ENCODE measurements at regions not wholly inside any gene's neighbourhood (a gene's known extent, or its start where the extent isn't known, plus 50 kb on each side); places are given as distances from the start of the nearest gene placed in this dataset.

DNA sequence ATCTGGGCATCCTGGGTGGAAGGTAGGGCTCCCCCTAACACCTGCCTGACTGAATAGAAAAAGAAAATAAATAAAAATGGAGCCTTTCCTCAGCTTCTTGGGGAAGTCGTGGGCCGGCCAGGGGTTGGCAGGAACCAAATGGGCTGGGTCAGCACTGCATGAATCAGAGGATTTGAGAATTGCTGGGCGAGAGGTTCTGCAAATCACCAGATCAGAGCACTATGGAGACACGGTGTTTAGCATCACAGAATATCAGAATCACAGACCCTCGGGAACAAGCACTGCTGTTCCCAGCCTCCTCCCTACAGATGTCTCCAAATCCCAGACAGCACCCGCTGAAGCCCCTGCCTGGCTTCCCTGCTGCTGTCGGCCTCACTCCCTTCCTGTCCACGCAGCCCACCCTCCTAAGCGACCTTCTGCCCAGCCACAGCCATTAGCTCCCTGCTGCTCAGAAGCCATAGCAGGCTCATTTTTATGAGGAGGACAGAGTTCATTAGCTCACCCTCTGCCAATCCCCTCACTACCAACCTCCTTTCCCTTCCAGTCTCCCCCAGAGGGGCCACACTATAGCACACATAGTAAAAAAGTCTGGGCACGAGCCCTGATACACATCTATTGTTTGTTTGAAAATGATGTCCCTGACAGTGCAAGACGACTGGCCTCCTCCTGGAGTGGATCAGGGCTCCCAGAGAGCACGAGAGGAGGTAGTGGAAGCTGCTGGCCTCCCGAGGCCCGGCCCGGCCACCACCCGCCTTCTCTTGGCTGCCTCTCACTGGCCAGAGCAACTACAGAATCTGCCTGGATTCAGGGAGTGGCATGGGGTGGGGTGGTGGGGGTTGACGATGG, 64.6 kb upstream of the TAF1B start:
- Histone ChIP-seq H3K36me3 (ENCODE audit: control insufficient read depth, insufficient read depth, low read length) (no peaks in the 10 kb centered on the region), H3K4me1 (ENCODE audit: control insufficient read depth, insufficient read depth, low read length) (no peaks in the 10 kb centered on the region), H3K27ac (ENCODE audit: insufficient read depth, low read depth, low read length, poor library complexity, severe bottlenecking) (no peak overlapping the region), H3K9me3 (ENCODE audit: control insufficient read depth, low read length) (no peaks in the 10 kb centered on the region), H3K4me3 (ENCODE audit: insufficient read depth, low read depth, low read length) (no peak overlapping the region), H3K27me3 (ENCODE audit: control insufficient read depth, insufficient read depth, low read length, poor library complexity, severe bottlenecking) (no peaks in the 10 kb centered on the region)
- WGBS, 2 experiments, result 83% methylated on average over 17 of the region's 17 CpGs

DNA sequence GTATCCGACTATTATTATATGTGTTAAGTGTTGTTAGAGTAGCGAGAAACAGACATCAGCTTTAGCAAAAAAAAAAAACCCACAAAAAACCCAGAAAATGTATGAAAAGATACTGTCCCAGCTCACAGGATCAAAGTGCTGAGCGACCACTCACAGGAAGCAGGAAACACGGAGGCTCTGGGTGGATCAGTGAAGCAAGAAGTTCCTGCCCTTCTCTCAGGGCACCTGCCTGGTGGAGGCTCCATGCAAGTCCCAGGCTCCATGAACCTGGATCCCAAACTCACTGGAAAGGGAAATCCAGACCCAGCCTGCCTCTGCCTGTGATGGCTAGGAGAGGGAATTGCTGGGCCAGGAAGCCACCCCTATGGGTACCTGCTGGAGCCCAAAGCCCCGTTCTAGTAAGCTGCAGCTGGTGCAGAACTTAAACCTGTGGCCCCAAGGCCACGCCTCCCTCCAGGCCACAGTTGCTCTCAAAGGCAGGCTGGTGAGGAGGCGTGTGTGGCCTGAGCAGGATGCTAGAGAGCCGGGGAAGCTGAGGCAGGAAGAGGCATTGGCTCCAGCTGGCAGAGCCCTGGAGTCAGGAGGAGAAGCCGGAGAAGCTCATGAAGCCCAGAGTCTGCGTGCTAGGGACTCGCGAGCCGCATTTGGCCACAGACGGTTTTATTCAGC, 63.5 kb upstream of the TAF1B start:
- Histone ChIP-seq H3K36me3 (ENCODE audit: control insufficient read depth, insufficient read depth, low read length) (no peaks in the 10 kb centered on the region), H3K27ac (ENCODE audit: insufficient read depth, low read depth, low read length, poor library complexity, severe bottlenecking) (no peak overlapping the region), H3K4me1 (ENCODE audit: control insufficient read depth, insufficient read depth, low read length) (no peaks in the 10 kb centered on the region), H3K27me3 (ENCODE audit: control insufficient read depth, insufficient read depth, low read length, poor library complexity, severe bottlenecking) (no peaks in the 10 kb centered on the region), H3K4me3 (ENCODE audit: insufficient read depth, low read depth, low read length) (no peak overlapping the region), H3K9me3 (ENCODE audit: control insufficient read depth, low read length) (no peaks in the 10 kb centered on the region)
- WGBS, 2 experiments, result 91 to 92% methylated on average over 14 of the region's 14 CpGs

DNA sequence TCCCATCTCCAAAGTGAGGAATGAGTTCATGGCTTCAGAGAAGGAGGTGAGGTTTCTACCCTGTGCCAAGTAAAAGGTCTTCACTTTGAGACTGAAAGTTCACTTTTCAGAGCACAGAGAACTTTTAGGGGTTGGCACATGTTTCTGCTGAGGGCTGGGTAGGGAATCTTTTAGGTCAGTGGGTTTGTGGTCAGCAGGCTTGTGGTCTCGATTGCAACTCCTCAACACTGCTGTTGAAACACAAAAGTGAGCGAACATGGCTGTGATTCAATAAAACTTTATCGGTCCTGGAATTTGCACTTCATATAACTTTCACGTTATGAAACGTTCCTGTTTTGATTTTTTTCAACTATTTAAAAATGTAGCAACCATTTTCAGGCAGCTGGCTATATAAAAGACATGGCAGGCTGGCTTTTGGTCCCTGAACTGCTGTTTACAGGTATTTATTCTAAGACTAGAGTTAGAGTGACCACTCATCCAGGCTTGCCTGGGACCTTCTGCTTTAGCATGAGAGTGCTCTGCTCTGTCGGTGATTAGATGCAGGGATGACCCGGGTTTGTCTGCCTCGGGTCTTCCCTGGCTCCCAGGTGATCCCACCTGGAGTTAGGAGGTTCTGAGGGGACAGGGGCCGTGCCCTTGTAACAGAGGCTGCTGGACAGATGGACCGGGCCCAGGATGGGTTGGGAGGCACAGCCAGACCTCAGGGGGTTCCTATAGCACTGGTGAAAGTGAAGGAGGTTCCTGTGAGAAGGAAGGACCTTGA, 62.7 kb upstream of the TAF1B start:
- Histone ChIP-seq H3K4me3 (ENCODE audit: insufficient read depth, low read depth, low read length) (no peak overlapping the region), H3K36me3 (ENCODE audit: control insufficient read depth, insufficient read depth, low read length) (no peaks in the 10 kb centered on the region), H3K27me3 (ENCODE audit: control insufficient read depth, insufficient read depth, low read length, poor library complexity, severe bottlenecking) (no peaks in the 10 kb centered on the region), H3K27ac (ENCODE audit: insufficient read depth, low read depth, low read length, poor library complexity, severe bottlenecking) (no peak overlapping the region), H3K9me3 (ENCODE audit: control insufficient read depth, low read length) (no peaks in the 10 kb centered on the region), H3K4me1 (ENCODE audit: control insufficient read depth, insufficient read depth, low read length) (no peaks in the 10 kb centered on the region)
- 90 to 92% methylated on average over 10 of the region's 10 CpGs for WGBS, 2 experiments

DNA sequence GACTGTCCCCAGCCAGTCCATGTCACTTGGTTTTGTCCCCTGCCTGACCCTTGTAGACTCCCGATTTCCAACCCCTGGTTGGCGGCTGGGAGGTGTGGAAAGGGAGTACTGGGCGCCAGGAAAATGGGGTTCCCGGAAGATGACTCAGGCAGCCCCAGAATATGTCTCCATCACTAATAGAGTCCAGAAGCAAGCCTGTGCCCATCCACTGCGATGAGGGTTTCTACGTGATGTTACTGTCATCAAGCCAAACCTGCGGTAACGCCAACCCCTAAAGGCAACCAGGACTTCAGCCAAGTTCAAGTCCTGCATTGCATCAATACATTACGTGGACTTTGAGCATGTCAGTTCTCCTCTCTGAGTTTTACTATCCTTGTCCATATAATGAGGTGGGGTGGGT, 62.0 kb upstream of the TAF1B start:
- Histone ChIP-seq H3K9me3 (ENCODE audit: control insufficient read depth, low read length) (no peaks in the 10 kb centered on the region), H3K27ac (ENCODE audit: insufficient read depth, low read depth, low read length, poor library complexity, severe bottlenecking) (no peak overlapping the region), H3K36me3 (ENCODE audit: control insufficient read depth, insufficient read depth, low read length) (no peaks in the 10 kb centered on the region), H3K4me1 (ENCODE audit: control insufficient read depth, insufficient read depth, low read length) (no peaks in the 10 kb centered on the region), H3K4me3 (ENCODE audit: insufficient read depth, low read depth, low read length) (no peak overlapping the region), H3K27me3 (ENCODE audit: control insufficient read depth, insufficient read depth, low read length, poor library complexity, severe bottlenecking) (no peaks in the 10 kb centered on the region)
- WGBS, 2 experiments, result 96% methylated on average over 9 of the region's 9 CpGs

DNA sequence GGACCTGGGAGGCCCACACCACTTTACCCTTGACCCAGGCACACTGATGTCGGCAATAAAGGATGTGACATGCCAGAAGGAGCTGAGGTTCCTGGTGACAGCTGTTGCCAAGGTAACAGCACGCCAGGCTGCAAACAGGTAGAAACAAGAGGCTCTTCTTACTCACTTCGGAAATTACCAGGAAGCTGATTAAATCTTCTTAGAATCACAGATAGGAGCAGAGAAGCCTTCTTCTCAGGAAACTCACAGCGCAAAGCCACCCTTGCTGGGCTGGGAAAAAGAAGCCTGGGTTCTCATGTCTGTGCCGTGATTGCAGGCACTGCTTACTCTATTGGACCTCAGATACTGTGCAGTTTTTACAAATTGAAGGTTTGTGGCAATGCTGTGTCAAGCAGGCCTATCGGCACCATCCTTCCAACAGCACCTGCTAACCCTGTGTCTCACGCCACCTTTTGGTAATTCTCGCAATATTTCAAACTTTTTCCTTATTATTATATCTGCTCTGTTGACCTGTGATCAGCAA, 61.0 kb upstream of the TAF1B start:
- Histone ChIP-seq H3K27ac (ENCODE audit: insufficient read depth, low read depth, low read length, poor library complexity, severe bottlenecking) (no peak overlapping the region), H3K36me3 (ENCODE audit: control insufficient read depth, insufficient read depth, low read length) (no peaks in the 10 kb centered on the region), H3K4me3 (ENCODE audit: insufficient read depth, low read depth, low read length) (no peak overlapping the region), H3K4me1 (ENCODE audit: control insufficient read depth, insufficient read depth, low read length) (no peaks in the 10 kb centered on the region), H3K27me3 (ENCODE audit: control insufficient read depth, insufficient read depth, low read length, poor library complexity, severe bottlenecking) (no peaks in the 10 kb centered on the region), H3K9me3 (ENCODE audit: control insufficient read depth, low read length) (no peaks in the 10 kb centered on the region)
- WGBS, 2 experiments, result 84 to 85% methylated on average over 8 of the region's 8 CpGs

DNA sequence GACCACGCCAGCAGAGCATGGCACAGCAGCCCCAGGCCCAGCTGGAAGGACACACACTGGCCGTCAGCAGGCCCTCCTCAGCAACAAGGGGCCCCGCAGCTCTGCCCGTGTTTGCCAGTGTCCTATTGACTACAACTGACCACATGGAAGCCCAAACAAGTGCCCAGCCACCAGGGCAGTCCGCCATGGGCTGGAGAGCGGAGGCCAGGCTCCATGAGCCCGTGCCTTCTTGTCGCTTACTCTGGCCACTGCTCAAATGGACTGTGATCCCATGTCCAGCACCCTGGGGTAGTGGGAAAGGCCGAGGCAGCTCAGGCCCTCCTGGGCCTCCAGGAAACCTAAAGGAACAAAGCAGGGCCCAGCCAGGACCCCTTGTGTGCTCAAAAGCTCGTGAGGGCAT, 53.9 kb upstream of the TAF1B start:
- H3K9me3 ChIP-seq (ENCODE audit: control insufficient read depth, low read length), result no peaks in the 10 kb centered on the region
- H3K27ac ChIP-seq (ENCODE audit: insufficient read depth, low read depth, low read length, poor library complexity, severe bottlenecking), result no peak overlapping the region
- H3K4me1 ChIP-seq (ENCODE audit: control insufficient read depth, insufficient read depth, low read length), result no peaks in the 10 kb centered on the region
- H3K27me3 ChIP-seq (ENCODE audit: control insufficient read depth, insufficient read depth, low read length, poor library complexity, severe bottlenecking), result no peaks in the 10 kb centered on the region
- no peak overlapping the region for H3K4me3 ChIP-seq (ENCODE audit: insufficient read depth, low read depth, low read length)
- WGBS, 2 experiments, result 92 to 93% methylated on average over 10 of the region's 10 CpGs
- no peaks in the 10 kb centered on the region for H3K36me3 ChIP-seq (ENCODE audit: control insufficient read depth, insufficient read depth, low read length)

DNA sequence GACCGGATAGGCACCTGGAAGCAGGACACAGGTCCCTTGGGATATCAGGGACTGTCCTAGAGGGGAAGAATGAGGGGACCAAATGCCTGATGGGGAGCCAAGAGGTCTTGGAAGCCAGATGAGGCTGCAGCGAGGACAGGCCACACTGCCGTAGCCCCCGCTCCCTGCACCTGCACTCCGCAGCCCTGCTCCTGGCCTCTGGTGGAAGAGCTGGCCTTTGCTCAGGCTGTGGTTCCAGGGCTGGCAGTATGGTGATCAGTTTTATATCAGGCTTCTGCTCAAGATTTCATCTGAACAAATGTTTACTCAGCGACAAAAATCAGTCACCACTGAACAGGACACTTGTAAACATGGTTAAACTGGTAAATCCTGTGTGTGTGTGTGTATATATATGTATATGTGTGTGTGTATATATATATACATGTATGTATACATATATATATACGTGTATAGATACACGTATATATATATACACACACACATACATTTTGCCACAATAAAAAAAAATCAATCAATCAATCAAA, 52.5 kb upstream of the TAF1B start:
- Histone ChIP-seq H3K27ac (ENCODE audit: insufficient read depth, low read depth, low read length, poor library complexity, severe bottlenecking) (no peak overlapping the region), H3K9me3 (ENCODE audit: control insufficient read depth, low read length) (no peaks in the 10 kb centered on the region), H3K4me3 (ENCODE audit: insufficient read depth, low read depth, low read length) (no peak overlapping the region), H3K4me1 (ENCODE audit: control insufficient read depth, insufficient read depth, low read length) (no peaks in the 10 kb centered on the region), H3K27me3 (ENCODE audit: control insufficient read depth, insufficient read depth, low read length, poor library complexity, severe bottlenecking) (no peaks in the 10 kb centered on the region), H3K36me3 (ENCODE audit: control insufficient read depth, insufficient read depth, low read length) (no peaks in the 10 kb centered on the region)
- 81 to 84% methylated on average over 7 of the region's 8 CpGs for WGBS, 2 experiments

DNA sequence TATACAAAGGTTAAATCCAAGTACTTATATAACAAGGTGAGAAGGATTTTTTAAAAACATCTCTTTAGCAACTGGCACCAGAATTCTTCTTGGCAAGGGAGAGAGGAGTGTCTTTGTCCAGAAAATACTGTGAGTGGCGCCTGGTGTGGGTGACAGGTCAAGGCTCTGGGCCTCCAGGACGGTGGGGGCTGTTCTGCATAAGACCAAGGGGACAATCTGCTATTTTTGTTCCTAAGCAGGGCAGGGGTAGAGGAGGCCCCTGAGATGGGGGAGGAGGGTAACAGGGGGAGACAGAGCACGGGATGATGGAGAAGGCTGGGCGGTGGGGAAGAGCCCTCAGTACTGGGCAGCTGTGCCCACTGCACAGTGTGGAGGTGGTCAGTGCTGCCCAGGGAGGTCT, 51.6 kb upstream of the TAF1B start:
- WGBS, 2 experiments, result 87 to 90% methylated on average over 4 of the region's 4 CpGs
- Histone ChIP-seq H3K9me3 (ENCODE audit: control insufficient read depth, low read length) (no peaks in the 10 kb centered on the region), H3K4me1 (ENCODE audit: control insufficient read depth, insufficient read depth, low read length) (no peaks in the 10 kb centered on the region), H3K4me3 (ENCODE audit: insufficient read depth, low read depth, low read length) (no peak overlapping the region), H3K27me3 (ENCODE audit: control insufficient read depth, insufficient read depth, low read length, poor library complexity, severe bottlenecking) (no peaks in the 10 kb centered on the region), H3K27ac (ENCODE audit: insufficient read depth, low read depth, low read length, poor library complexity, severe bottlenecking) (no peak overlapping the region), H3K36me3 (ENCODE audit: control insufficient read depth, insufficient read depth, low read length) (no peaks in the 10 kb centered on the region)

DNA sequence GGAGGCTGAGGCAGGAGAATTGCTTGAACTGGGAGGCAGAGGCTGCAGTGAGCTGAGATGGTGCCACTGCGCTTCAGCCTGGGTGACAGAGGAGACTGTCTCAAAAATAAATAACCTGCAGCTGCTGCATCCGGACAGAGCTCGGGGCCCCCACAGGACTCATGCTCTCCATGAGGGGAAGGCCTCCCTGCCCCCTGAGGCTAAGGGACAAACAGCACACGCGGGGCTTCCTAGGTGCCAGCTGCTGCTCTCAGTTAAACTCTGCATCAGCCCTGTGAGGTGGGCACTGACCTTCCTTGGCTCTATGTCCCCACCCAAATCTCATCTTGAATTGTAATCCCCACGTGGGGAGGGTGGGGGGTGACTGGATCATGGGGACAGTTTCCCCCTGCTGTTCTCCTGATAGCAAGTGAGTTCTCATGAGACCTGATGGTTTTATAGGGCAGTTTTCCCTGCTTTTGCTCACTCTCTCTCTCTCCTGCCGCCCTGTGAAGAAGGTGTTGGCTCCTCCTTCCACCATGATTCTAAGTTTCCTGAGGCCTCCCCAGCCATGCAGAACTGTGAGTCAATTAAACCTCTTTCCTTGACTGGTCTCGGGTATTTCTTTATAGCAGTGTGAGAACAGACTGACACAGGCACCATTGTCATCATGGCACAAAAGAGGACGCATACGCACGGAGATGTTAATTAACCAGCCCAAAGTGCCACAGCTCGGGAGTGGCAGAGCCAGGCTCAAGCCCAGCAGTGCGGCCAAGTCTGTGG, 49.9 kb upstream of the TAF1B start:
- H3K36me3 ChIP-seq (ENCODE audit: control insufficient read depth, insufficient read depth, low read length), result no peaks in the 10 kb centered on the region
- H3K27me3 ChIP-seq (ENCODE audit: control insufficient read depth, insufficient read depth, low read length, poor library complexity, severe bottlenecking), result no peaks in the 10 kb centered on the region
- H3K4me1 ChIP-seq (ENCODE audit: control insufficient read depth, insufficient read depth, low read length), result no peaks in the 10 kb centered on the region
- H3K4me3 ChIP-seq (ENCODE audit: insufficient read depth, low read depth, low read length), result no peak overlapping the region
- 70 to 75% methylated on average over 13 of the region's 13 CpGs for WGBS, 2 experiments
- H3K27ac ChIP-seq (ENCODE audit: insufficient read depth, low read depth, low read length, poor library complexity, severe bottlenecking), result no peak overlapping the region
- H3K9me3 ChIP-seq (ENCODE audit: control insufficient read depth, low read length), result no peaks in the 10 kb centered on the region
